H1 (cell line): ENCODE measurements at regions not wholly inside any gene's neighbourhood (a gene's known extent, or its start where the extent isn't known, plus 50 kb on each side); places are given as distances from the start of the nearest gene placed in this dataset.

Experiments used
- CTCF ChIA-PET: fragments of 300-600 bp; sonication (Branson Sonifier 250); formaldehyde crosslinking; loops from one replicate; lab custom pipeline; 2021; ENCODE audit not compliant: partially characterized antibody; lab: Charles Lee
- POLR2A ChIA-PET: fragments of 300-600 bp; sonication (Branson Sonifier 250); formaldehyde crosslinking; loops from one replicate; lab custom pipeline; 2021; ENCODE audit warnings: inconsistent platforms; ENCODE audit not compliant: partially characterized antibody; lab: Charles Lee
- DNase-seq, 2 experiments: peaks; one replicate each; pipeline versions ENCODE4 v3.0.0 to v3.0.0-alpha.2; 2010 to 2022; ENCODE audit warnings: low spot score in 2 of 2, low read depth in 1 of 2, mixed read lengths in 1 of 2
- FAIRE-seq: peaks from 2 replicates; lab custom pipeline; 2011; peaks lifted over from hg19 to GRCh38; lab: Jason Lieb, UNC
- H2AFZ ChIP-seq: 2 replicates; pipeline ENCODE4 v1.8.1; 2012; ENCODE audit warnings: low read length, inconsistent platforms
- H2AK5ac ChIP-seq: 2 replicates; pipeline ENCODE4 v1.6.1; 2013; ENCODE audit warnings: low read depth, low read length
- H2BK120ac ChIP-seq: replicated peaks from 2 replicates; pipeline ENCODE3; 2013; ENCODE audit warnings: low read depth, low read length, inconsistent platforms
- H2BK12ac ChIP-seq: 2 replicates; pipeline ENCODE4 v1.6.1; 2013; ENCODE audit warnings: low read depth, low read length
- H2BK15ac ChIP-seq: 2 replicates; pipeline ENCODE4 v1.6.1; 2013; ENCODE audit warnings: low read length
- H2BK20ac ChIP-seq: 2 replicates; pipeline ENCODE4 v1.6.1; 2013; ENCODE audit warnings: low read length
- H2BK5ac ChIP-seq: 2 replicates; pipeline ENCODE4 v1.6.1; 2013; ENCODE audit warnings: low read depth, low read length
- H3K14ac ChIP-seq: 2 replicates; pipeline ENCODE4 v1.6.1; 2013; ENCODE audit warnings: inconsistent platforms; ENCODE audit not compliant: insufficient read length
- H3K18ac ChIP-seq: 2 replicates; pipeline ENCODE4 v1.6.1; 2013; ENCODE audit warnings: low read length; ENCODE audit errors: extremely low read depth
- H3K23ac ChIP-seq: 2 replicates; pipeline ENCODE4 v1.6.1; 2013; ENCODE audit warnings: inconsistent platforms; ENCODE audit not compliant: insufficient read length
- H3K23me2 ChIP-seq: 2 replicates; pipeline ENCODE4 v1.6.1; 2013; ENCODE audit warnings: low read depth, low read length
- H3K27ac ChIP-seq: 2 replicates; pipeline ENCODE4 v1.6.1; 2011; ENCODE audit warnings: low read depth, low read length, inconsistent platforms
- H3K27me3 ChIP-seq, 4 experiments: replicated peaks in 1 of 4; 1 replicate in 1 of 4; 2 replicates in 3 of 4; pipeline versions ENCODE4 v1.6.1 to v1.8.1; 2011 to 2013; ENCODE audit warnings: low read length in 3 of 4, mild to moderate bottlenecking in 3 of 4, inconsistent platforms in 2 of 4, mixed read lengths in 2 of 4, moderate library complexity in 1 of 4; ENCODE audit not compliant: control insufficient read depth in 3 of 4, insufficient read depth in 3 of 4; ENCODE audit errors: extremely low read depth in 1 of 4
- H3K36me3 ChIP-seq, 4 experiments: 2 replicates each; pipeline versions ENCODE4 v1.6.1 to v1.8.1; 2011 to 2013; ENCODE audit warnings: mild to moderate bottlenecking in 4 of 4, low read length in 3 of 4, moderate library complexity in 2 of 4, control low read depth in 1 of 4, inconsistent platforms in 1 of 4; ENCODE audit not compliant: insufficient read depth in 4 of 4, control insufficient read depth in 2 of 4
- H3K4ac ChIP-seq: replicated peaks from 2 replicates; pipeline ENCODE3; 2013; ENCODE audit warnings: low read length, low read depth, mixed read lengths, inconsistent platforms; ENCODE audit not compliant: insufficient read length
- H3K4me1 ChIP-seq, 4 experiments: replicated peaks in 1 of 4; 1 replicate in 1 of 4; 2 replicates in 3 of 4; pipeline versions ENCODE4 v1.6.1 to v1.8.1; 2011 to 2013; ENCODE audit warnings: low read length in 3 of 4, inconsistent platforms in 2 of 4, mixed read lengths in 1 of 4; ENCODE audit not compliant: insufficient read depth in 4 of 4, control insufficient read depth in 3 of 4
- H3K4me2 ChIP-seq, 2 experiments: 2 replicates each; pipeline versions ENCODE4 v1.6.1 to v1.8.1; 2011 to 2013; ENCODE audit warnings: low read depth in 2 of 2, low read length in 2 of 2, control low read depth in 1 of 2, inconsistent platforms in 1 of 2, mild to moderate bottlenecking in 1 of 2; ENCODE audit not compliant: insufficient read depth in 1 of 2
- H3K4me3 ChIP-seq, 4 experiments: fragments of 200-600, 300-600 bp in 1 of 4; sonication (generic), shearing (Covaris generic), sonication (Bioruptor Twin) in 1 of 4; 2 replicates each; pipeline versions ENCODE4 v1.5.1 to v1.8.1; 2011 to 2016; ENCODE audit warnings: low read length in 4 of 4, low read depth in 3 of 4, control low read depth in 2 of 4, inconsistent platforms in 2 of 4, mild to moderate bottlenecking in 2 of 4, mixed read lengths in 1 of 4, moderate library complexity in 1 of 4; ENCODE audit not compliant: insufficient read depth in 2 of 4; ENCODE audit errors: extremely low read depth in 1 of 4
- H3K56ac ChIP-seq: replicated peaks from 2 replicates; pipeline ENCODE3; 2013; ENCODE audit warnings: low read depth, mild to moderate bottlenecking, mixed read lengths, low read length, inconsistent platforms; ENCODE audit not compliant: insufficient read length
- H3K79me1 ChIP-seq: 2 replicates; pipeline ENCODE4 v1.6.1; 2013; ENCODE audit warnings: low read depth, low read length, control low read depth
- H3K79me2 ChIP-seq, 2 experiments: 2 replicates each; pipeline versions ENCODE4 v1.6.1 to v1.8.1; 2012 to 2013; ENCODE audit warnings: low read length in 2 of 2, mild to moderate bottlenecking in 2 of 2, inconsistent platforms in 1 of 2; ENCODE audit not compliant: insufficient read depth in 2 of 2, control insufficient read depth in 1 of 2
- H3K9ac ChIP-seq, 4 experiments: replicated peaks in 1 of 4; 1 replicate in 1 of 4; 2 replicates in 3 of 4; pipeline versions ENCODE4 v1.6.1 to v1.8.1; 2011 to 2013; ENCODE audit warnings: low read depth in 3 of 4, low read length in 3 of 4, control low read depth in 2 of 4, mild to moderate bottlenecking in 2 of 4, moderate library complexity in 2 of 4, inconsistent platforms in 1 of 4; ENCODE audit errors: extremely low read depth in 1 of 4
- H3K9me3 ChIP-seq, 2 experiments: 2 replicates each; pipeline versions ENCODE4 v1.6.1 to v1.8.1; 2012 to 2013; ENCODE audit warnings: mild to moderate bottlenecking in 2 of 2, moderate library complexity in 2 of 2, control low read depth in 1 of 2, inconsistent platforms in 1 of 2, low read depth in 1 of 2, low read length in 1 of 2, mixed read lengths in 1 of 2; ENCODE audit not compliant: insufficient read depth in 2 of 2
- H4K20me1 ChIP-seq, 2 experiments: replicated peaks in 1 of 2; 2 replicates each; pipeline versions ENCODE3 to v1.8.1; 2011 to 2013; ENCODE audit warnings: inconsistent platforms in 2 of 2, low read length in 2 of 2, mild to moderate bottlenecking in 1 of 2; ENCODE audit not compliant: insufficient read depth in 2 of 2, control insufficient read depth in 1 of 2
- H4K5ac ChIP-seq: 2 replicates; pipeline ENCODE4 v1.6.1; 2013; ENCODE audit warnings: low read length, low read depth, mixed read lengths, inconsistent platforms; ENCODE audit not compliant: insufficient read length
- H4K8ac ChIP-seq: 2 replicates; pipeline ENCODE4 v1.8.0; 2013; ENCODE audit warnings: mild to moderate bottlenecking, moderate library complexity, low read length, inconsistent platforms; ENCODE audit not compliant: insufficient read depth; ENCODE audit errors: extremely low read depth
- H4K91ac ChIP-seq: replicated peaks from 2 replicates; pipeline ENCODE3; 2013; ENCODE audit warnings: low read length, mixed read lengths, inconsistent platforms; ENCODE audit not compliant: insufficient read length
- BACH1 ChIP-seq: IDR thresholded peaks from 2 replicates; pipeline ENCODE4 v1.6.1; 2012; ENCODE audit warnings: low read length, improper control_type of control experiment
- CHD2 ChIP-seq: IDR thresholded peaks from 2 replicates; pipeline ENCODE4 v1.6.1; 2012; ENCODE audit warnings: low read length, improper control_type of control experiment
- PHF8 ChIP-seq: fragments of 200-600 bp; sonication (generic); conservative IDR thresholded peaks from 2 replicates; pipeline ENCODE4 v1.7.1; 2012; ENCODE audit warnings: low read depth, mild to moderate bottlenecking, inconsistent platforms, low read length, moderate library complexity
- POU5F1 ChIP-seq: IDR thresholded peaks from 2 replicates; pipeline ENCODE4 v1.6.1; 2011; ENCODE audit warnings: low read depth, mild to moderate bottlenecking, low read length, moderate library complexity
- RNF2 ChIP-seq: fragments of 200-900, 300-1000 bp; sonication (generic); IDR thresholded peaks from 2 replicates; pipeline ENCODE4 v1.7.1; 2016; ENCODE audit warnings: borderline replicate concordance, low read depth, mild to moderate bottlenecking, antibody characterized with exemption, low read length; ENCODE audit not compliant: poor library complexity, severe bottlenecking; ENCODE audit errors: missing control alignments
- SIRT6 ChIP-seq: IDR thresholded peaks from one replicate; pipeline ENCODE4 v1.7.1; 2012; ENCODE audit warnings: low read length, inconsistent platforms
- SP1 ChIP-seq: IDR thresholded peaks from 2 replicates; pipeline ENCODE4 v1.6.1; 2011; ENCODE audit warnings: low read depth, low read length
- TAF1 ChIP-seq: IDR thresholded peaks from 2 replicates; pipeline ENCODE4 v1.6.1; 2011; ENCODE audit warnings: mild to moderate bottlenecking, low read depth, low read length
- YY1 ChIP-seq: IDR thresholded peaks from 2 replicates; pipeline ENCODE4 v1.6.1; 2011; ENCODE audit warnings: low read depth, mild to moderate bottlenecking, low read length
- WGBS, 2 experiments: shearing (Covaris generic) in 1 of 2; methylation state at CpG; one replicate each; pipeline versions ENCODE4 v1.1.6 to v1.1.7; 2013 to 2015; ENCODE audit warnings: low lambda C conversion rate in 2 of 2, mixed read lengths in 2 of 2, inconsistent platforms in 1 of 2, low coverage in 1 of 2, missing lambda C conversion rate in 1 of 2; ENCODE audit not compliant: insufficient replicate concordance in 2 of 2, insufficient coverage in 1 of 2, insufficient read length in 1 of 2; ENCODE audit errors: extremely low coverage in 1 of 2, missing lambda C conversion rate in 1 of 2; 5-methylcytosine and 5-hydroxymethylcytosine counted together

DNA sequence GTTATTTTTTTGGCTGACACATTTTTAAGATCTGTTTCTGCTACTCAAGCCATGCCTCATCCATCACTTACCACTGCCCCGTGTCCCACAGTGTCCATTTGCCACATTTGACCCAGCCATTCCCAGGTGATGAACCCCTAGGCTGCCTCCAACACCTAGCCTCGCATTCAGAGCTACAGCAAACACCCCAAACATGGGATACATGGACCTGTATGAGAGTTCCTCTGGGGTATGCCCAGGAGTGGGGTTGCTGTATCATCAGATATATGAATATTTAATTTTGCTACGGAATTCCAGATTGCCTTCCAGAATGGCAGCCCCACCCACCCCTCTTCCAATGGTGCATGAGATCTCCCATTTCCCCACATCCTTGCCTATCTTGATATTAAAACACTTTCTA lies 190.1 kb upstream of the RNF32 start:
- Histone ChIP-seq H2BK120ac (no peak overlapping the region), H3K4ac (no peak overlapping the region), H3K9me3 (no peaks in the 10 kb centered on the region; a peak in 1 of 4 replicates), H2AFZ (no peak overlapping the region), H4K8ac (no peak overlapping the region), H3K4me1 (no peaks in the 10 kb centered on the region), H2BK20ac (no peak overlapping the region), H3K23me2 (peaks cover 10% of the 10 kb centered on the region; the same call in 1 of the 2 replicates), H2BK5ac (no peak overlapping the region), H2BK12ac (no peak overlapping the region), H3K79me1 (no peaks in the 10 kb centered on the region), H3K79me2 (no peaks in the 10 kb centered on the region), H3K27me3 (no peaks in the 10 kb centered on the region), H3K23ac (no peak overlapping the region), H2AK5ac (no peak overlapping the region), H3K14ac (no peak overlapping the region), H4K5ac (no peak overlapping the region), H4K20me1 (peaks cover 0 to 5% of the 10 kb centered on the region in 2 experiments), H3K27ac (no peak overlapping the region), H2BK15ac (no peak overlapping the region), H3K4me3 (no peak overlapping the region), H3K18ac (no peak overlapping the region), H4K91ac (no peak overlapping the region), H3K56ac (no peak overlapping the region), H3K4me2 (no peak overlapping the region), H3K9ac (no peak overlapping the region), H3K36me3 (no peaks in the 10 kb centered on the region; a peak in 1 of 8 replicates)
- FAIRE-seq (no peak), DNase-seq (no peak)
- TF ChIP-seq TAF1 (no peak), YY1 (no peak), BACH1 (no peak), CHD2 (no peak), RNF2 (no peak), PHF8 (no peak), SP1 (no peak), POU5F1 (no peak), SIRT6 (no peak)
- 93% methylated on average over 3 of the region's 3 CpGs; no CpG with 5 or more reads in 1 of the 2 experiments for WGBS, 2 experiments
- ChIA-PET CTCF (no interaction called here), POLR2A (no interaction called here)
